ENCODE measurements at regions not wholly inside any gene's neighbourhood (a gene's known extent, or its start where the extent isn't known, plus 50 kb on each side); places are given as distances from the start of the nearest gene placed in this dataset.
"Not testable (repeated sequence)": the region's sequence is repeated elsewhere in the genome, so short reads cannot be mapped to it uniquely, and the experiment has no call there.

GRCh38 chr10:23493711-23494110 is 54.8 kb downstream of the OTUD1 start:
- Histone ChIP-seq H3K9me3 (no peaks in the 10 kb centered on the region), H3K36me3 (no peaks in the 10 kb centered on the region), H3K4me3 (no peak overlapping the region), H3K27me3 (no peaks in the 10 kb centered on the region), H3K27ac (no peak overlapping the region), H3K4me1 (no peaks in the 10 kb centered on the region)
- no peak for DNase-seq
- intact Hi-C loops (cut with DNase I), result no loop called here
- no peak for TF ChIP-seq POLR2A (IDR thresholded peaks at IDR 0.05)
- TF ChIP-seq EP300 (IDR thresholded peaks at IDR 0.05), result no peak
- TF ChIP-seq CTCF (IDR thresholded peaks at IDR 0.05), result no peak
- TF ChIP-seq POLR2AphosphoS5 (IDR thresholded peaks at IDR 0.05), result no peak
- WGBS, 2 donors, result 37 to 63% methylated on average over 2 of the region's 2 CpGs

- 61 to 80% methylated on average over 5 of the region's 5 CpGs for WGBS, 2 donors
- Histone ChIP-seq H3K9me3 (no peaks in the 10 kb centered on the region), H3K36me3 (no peaks in the 10 kb centered on the region), H3K27ac (no peak overlapping the region), H3K4me3 (no peak overlapping the region), H3K27me3 (no peaks in the 10 kb centered on the region), H3K4me1 (no peaks in the 10 kb centered on the region)
- no peak for TF ChIP-seq CTCF (IDR thresholded peaks at IDR 0.05)
- no peak for TF ChIP-seq POLR2AphosphoS5 (IDR thresholded peaks at IDR 0.05)
- TF ChIP-seq POLR2A (IDR thresholded peaks at IDR 0.05), result no peak
- no peak for TF ChIP-seq EP300 (IDR thresholded peaks at IDR 0.05)
- no peak for DNase-seq
- intact Hi-C loops (cut with DNase I), result no loop called here
These were observed 57.9 kb downstream of the OTUD1 start for GRCh38 chr10:23496727-23497126.

- WGBS, 2 donors, result 42 to 63% methylated on average over 10 of the region's 10 CpGs
- no peak for TF ChIP-seq POLR2AphosphoS5 (IDR thresholded peaks at IDR 0.05)
- TF ChIP-seq POLR2A (IDR thresholded peaks at IDR 0.05), result no peak
- TF ChIP-seq EP300 (IDR thresholded peaks at IDR 0.05), result no peak
- intact Hi-C loops (cut with DNase I), result no loop called here
These were observed 60.7 kb downstream of the OTUD1 start for GRCh38 chr10:23499372-23500132.

GRCh38 chr10:23505797-23506465 is 67.1 kb downstream of the OTUD1 start:
- no peaks in the 10 kb centered on the region for H3K9me3 ChIP-seq
- TF ChIP-seq EP300 (IDR thresholded peaks at IDR 0.05) (no peak), POLR2A (IDR thresholded peaks at IDR 0.05) (no peak), POLR2AphosphoS5 (IDR thresholded peaks at IDR 0.05) (no peak), CTCF (IDR thresholded peaks at IDR 0.05) (no peak)
- no peak overlapping the region for H3K27ac ChIP-seq
- H3K4me3 ChIP-seq, result no peak overlapping the region
- no peak for DNase-seq
- 41 to 63% methylated on average over 4 of the region's 4 CpGs for WGBS, 2 donors
- no peaks in the 10 kb centered on the region for H3K27me3 ChIP-seq
- intact Hi-C loops (cut with DNase I), result no loop called here
- H3K4me1 ChIP-seq, result no peaks in the 10 kb centered on the region
- H3K36me3 ChIP-seq, result no peaks in the 10 kb centered on the region

More at GRCh38 chr10:23499372-23500132, 60.7 kb downstream of the OTUD1 start:
- H3K27me3 ChIP-seq, result no peaks in the 10 kb centered on the region
- H3K4me1 ChIP-seq, result no peaks in the 10 kb centered on the region
- H3K36me3 ChIP-seq, result no peaks in the 10 kb centered on the region
- H3K9me3 ChIP-seq, result no peaks in the 10 kb centered on the region
- no peak overlapping the region for H3K4me3 ChIP-seq
- no peak for DNase-seq
- H3K27ac ChIP-seq, result no peak overlapping the region

- intact Hi-C loops (cut with DNase I), result no loop called here
- Histone ChIP-seq H3K27me3 (no peaks in the 10 kb centered on the region), H3K27ac (no peak overlapping the region), H3K9me3 (no peaks in the 10 kb centered on the region), H3K36me3 (no peaks in the 10 kb centered on the region), H3K4me1 (no peaks in the 10 kb centered on the region), H3K4me3 (no peak overlapping the region)
- no peak for TF ChIP-seq POLR2AphosphoS5 (IDR thresholded peaks at IDR 0.05)
- no peak for TF ChIP-seq EP300 (IDR thresholded peaks at IDR 0.05)
- DNase-seq, result no peak
- 84 to 86% methylated on average over 10 of the region's 10 CpGs for WGBS, 2 donors
These were observed 73.6 kb downstream of the OTUD1 start for GRCh38 chr10:23512355-23513058.

- H3K36me3 ChIP-seq; H3K9me3 ChIP-seq; H3K27me3 ChIP-seq; DNase-seq; intact Hi-C loops (cut with DNase I); H3K27ac ChIP-seq; H3K4me3 ChIP-seq; H3K4me1 ChIP-seq: not testable (repeated sequence)
- 64 to 85% methylated on average over 7 of the region's 7 CpGs for WGBS, 2 donors
These were observed 74.7 kb downstream of the OTUD1 start for GRCh38 chr10:23513621-23514020.

All from sigmoid colon (tissue), 6 donors.